NK-92 treated with Interleukin-12 subunit alpha and Interleukin-12 subunit beta, amount 100 ng/mL, for 24 hours (cell line): ENCODE measurements at regions not wholly inside any gene's neighbourhood (a gene's known extent, or its start where the extent isn't known, plus 50 kb on each side); places are given as distances from the start of the nearest gene placed in this dataset.
"Not testable (repeated sequence)": the region's sequence is repeated elsewhere in the genome, so short reads cannot be mapped to it uniquely, and the experiment has no call there.

ENCODE experiments used
- DNase-seq: peaks from one replicate; lab custom pipeline; 2025; lab: John Stamatoyannopoulos, UW

- DNase-seq = no peak
Observed at GRCh38 chr6:79808921-79809320, 138.4 kb downstream of the ELOVL4 start.

GRCh38 chr6:79806661-79807060 is 140.7 kb downstream of the ELOVL4 start:
- not testable (repeated sequence) for DNase-seq

- DNase-seq = no peak
Observed at GRCh38 chr6:79804732-79805131, 142.6 kb downstream of the ELOVL4 start.

- DNase-seq = no peak
Observed at GRCh38 chr6:79803917-79804316, 143.4 kb downstream of the ELOVL4 start.

GRCh38 chr6:79802657-79803300 is 144.6 kb downstream of the ELOVL4 start:
- no peak for DNase-seq

- peak; percentile 8 for DNase-seq
Observed at GRCh38 chr6:79801362-79801761, 146.0 kb downstream of the ELOVL4 start.

GRCh38 chr6:79798841-79799240 is 148.5 kb downstream of the ELOVL4 start:
- DNase-seq = no peak

GRCh38 chr6:79797912-79798311 is 149.4 kb downstream of the ELOVL4 start:
- DNase-seq = no peak

- DNase-seq = no peak
Observed at GRCh38 chr6:79797163-79797764, 150.1 kb downstream of the ELOVL4 start.

- no peak for DNase-seq
Observed at GRCh38 chr6:79796197-79796596, 151.2 kb downstream of the ELOVL4 start.

GRCh38 chr6:79789896-79790295 is 157.5 kb downstream of the ELOVL4 start:
- no peak for DNase-seq

GRCh38 chr6:79788756-79789155 is 157.6 kb downstream of the SH3BGRL2 start:
- DNase-seq = no peak

- no peak for DNase-seq
Observed at GRCh38 chr6:79787626-79788025, 156.5 kb downstream of the SH3BGRL2 start.

GRCh38 chr6:79784395-79784753 is 153.2 kb downstream of the SH3BGRL2 start:
- no peak for DNase-seq

- DNase-seq = no peak
Observed at GRCh38 chr6:79783670-79784394, 152.7 kb downstream of the SH3BGRL2 start.

- DNase-seq = no peak
Observed at GRCh38 chr6:79782792-79783580, 151.9 kb downstream of the SH3BGRL2 start.

- no peak for DNase-seq
Observed at GRCh38 chr6:79781916-79782315, 150.8 kb downstream of the SH3BGRL2 start.

- no peak for DNase-seq
Observed at GRCh38 chr6:79780881-79781280, 149.8 kb downstream of the SH3BGRL2 start.

GRCh38 chr6:79778816-79779215 is 147.7 kb downstream of the SH3BGRL2 start:
- no peak for DNase-seq

GRCh38 chr6:79777713-79778579 is 146.8 kb downstream of the SH3BGRL2 start:
- peak; percentile 84 for DNase-seq

GRCh38 chr6:79776076-79776475 is 144.9 kb downstream of the SH3BGRL2 start:
- no peak for DNase-seq

GRCh38 chr6:79775222-79775621 is 144.1 kb downstream of the SH3BGRL2 start:
- no peak for DNase-seq
